D341Med (cell line): ENCODE measurements at regions not wholly inside any gene's neighbourhood (a gene's known extent, or its start where the extent isn't known, plus 50 kb on each side); places are given as distances from the start of the nearest gene placed in this dataset.
A peak's percentile ranks its signal among the peaks of the same experiment; 100 is the strongest.

ENCODE experiments used
- DNase-seq: peaks from one replicate; pipeline ENCODE4 v3.0.0; 2012; ENCODE audit warnings: low spot score

- DNase-seq = no peak
Measured at GRCh38 chr10:128221807-128222206, 95.6 kb upstream of the MKI67 start.

GRCh38 chr10:128222332-128222849 lies 96.2 kb upstream of the MKI67 start:
- DNase-seq = no peak

- no peak for DNase-seq
Measured at GRCh38 chr10:128230401-128230800, 104.2 kb upstream of the MKI67 start.

GRCh38 chr10:128233422-128233821 lies 107.2 kb upstream of the MKI67 start:
- DNase-seq = no peak

GRCh38 chr10:128237710-128238109 lies 111.5 kb upstream of the MKI67 start:
- no peak for DNase-seq

- no peak for DNase-seq
Measured at GRCh38 chr10:128241023-128241422, 114.8 kb upstream of the MKI67 start.

GRCh38 chr10:128242641-128243040 lies 116.4 kb upstream of the MKI67 start:
- DNase-seq = no peak

- no peak for DNase-seq
Measured at GRCh38 chr10:128245026-128245425, 118.8 kb upstream of the MKI67 start.

GRCh38 chr10:128247576-128247975 lies 121.4 kb upstream of the MKI67 start:
- no peak for DNase-seq

GRCh38 chr10:128254476-128254875 lies 128.3 kb upstream of the MKI67 start:
- no peak for DNase-seq

GRCh38 chr10:128257428-128257827 lies 131.2 kb upstream of the MKI67 start:
- no peak for DNase-seq

GRCh38 chr10:128258421-128258976 lies 132.3 kb upstream of the MKI67 start:
- no peak for DNase-seq

GRCh38 chr10:128263891-128264688 lies 137.9 kb upstream of the MKI67 start:
- DNase-seq = peak; percentile 57

- DNase-seq = no peak
Measured at GRCh38 chr10:128265596-128265995, 139.4 kb upstream of the MKI67 start.

- DNase-seq = no peak
Measured at GRCh38 chr10:128267581-128267980, 141.4 kb upstream of the MKI67 start.

GRCh38 chr10:128268015-128268722 lies 141.9 kb upstream of the MKI67 start:
- peak; percentile 64 for DNase-seq

GRCh38 chr10:128274938-128275337 lies 148.7 kb upstream of the MKI67 start:
- no peak for DNase-seq

GRCh38 chr10:128275388-128276177 lies 149.4 kb upstream of the MKI67 start:
- DNase-seq = no peak

- no peak for DNase-seq
Measured at GRCh38 chr10:128277267-128277840, 151.1 kb upstream of the MKI67 start.

GRCh38 chr10:128278362-128278761 lies 152.1 kb upstream of the MKI67 start:
- DNase-seq = no peak

- no peak for DNase-seq
Measured at GRCh38 chr10:128280271-128280670, 154.0 kb upstream of the MKI67 start.

- DNase-seq = no peak
Measured at GRCh38 chr10:128281343-128281742, 155.1 kb upstream of the MKI67 start.
